Endothelial cell of umbilical vein (primary cell): ENCODE measurements at regions not wholly inside any gene's neighbourhood (a gene's known extent, or its start where the extent isn't known, plus 50 kb on each side); places are given as distances from the start of the nearest gene placed in this dataset.

ENCODE experiments used
- BruUV-seq: library from RNA; stranded (reverse); fragments of 400-500 nt; replicated peaks from 2 replicates; lab custom pipeline; 2021; lab: Mats Ljungman, UMichigan
- CTCF ChIA-PET: fragments of 300-600, 350-600 bp; sonication (Branson Sonifier 250); formaldehyde crosslinking; loops from one replicate; lab custom pipeline; 2021; ENCODE audit warnings: antibody characterized with exemption, inconsistent platforms; lab: Charles Lee
- POLR2A ChIA-PET: fragments of 300-600, 350-600 bp; sonication (Branson Sonifier 250); formaldehyde crosslinking; loops from one replicate; lab custom pipeline; 2021; ENCODE audit warnings: antibody characterized with exemption, inconsistent platforms; lab: Charles Lee
- DNase-seq: peaks from one replicate; pipeline ENCODE4 v3.0.0-alpha.2; 2011; ENCODE audit warnings: low read depth, low spot score
- FAIRE-seq: peaks from 2 replicates; lab custom pipeline; 2011; peaks lifted over from hg19 to GRCh38; lab: Jason Lieb, UNC
- H2AFZ ChIP-seq: 2 replicates; pipeline ENCODE4 v1.6.0; 2012; ENCODE audit warnings: low read depth, low read length, control low read depth, inconsistent platforms
- H3K27ac ChIP-seq: 2 replicates; pipeline ENCODE4 v1.5.1; 2011; ENCODE audit warnings: low read depth, mild to moderate bottlenecking, control low read depth, low read length, moderate library complexity; ENCODE audit not compliant: insufficient read depth
- H3K27me3 ChIP-seq, 2 experiments: 2 replicates each; pipeline versions ENCODE4 v1.6.0 to v1.6.1; 2011; ENCODE audit warnings: low read length in 2 of 2, mixed read lengths in 1 of 2; ENCODE audit not compliant: control insufficient read depth in 2 of 2, insufficient read depth in 2 of 2
- H3K36me3 ChIP-seq, 2 experiments: 2 replicates in 1 of 2; 3 replicates in 1 of 2; pipeline ENCODE4 v1.5.1; 2011; ENCODE audit warnings: low read length in 2 of 2, mild to moderate bottlenecking in 1 of 2, moderate library complexity in 1 of 2; ENCODE audit not compliant: control insufficient read depth in 2 of 2, insufficient read depth in 2 of 2; ENCODE audit errors: extremely low read depth in 1 of 2
- H3K4me1 ChIP-seq: 3 replicates; pipeline ENCODE4 v1.5.1; 2011; ENCODE audit warnings: mild to moderate bottlenecking, low read length; ENCODE audit not compliant: control insufficient read depth, insufficient read depth; ENCODE audit errors: extremely low read depth
- H3K4me2 ChIP-seq: 2 replicates; pipeline ENCODE4 v1.6.1; 2011; ENCODE audit warnings: low read length, control low read depth, mixed read lengths; ENCODE audit not compliant: insufficient read depth
- H3K4me3 ChIP-seq, 3 experiments: fragments of 200-600 bp in 1 of 3; sonication (generic), shearing (Covaris generic) in 1 of 3; replicated peaks in 1 of 3; 2 replicates each; pipeline ENCODE4 v1.5.1; 2011 to 2016; ENCODE audit warnings: control low read depth in 3 of 3, low read length in 3 of 3, mild to moderate bottlenecking in 2 of 3, inconsistent platforms in 1 of 3, low read depth in 1 of 3, moderate library complexity in 1 of 3; ENCODE audit not compliant: insufficient read depth in 1 of 3
- H3K79me2 ChIP-seq: 2 replicates; pipeline ENCODE4 v1.6.0; 2012; ENCODE audit warnings: low read length, inconsistent platforms; ENCODE audit not compliant: control insufficient read depth, insufficient read depth
- H3K9ac ChIP-seq: replicated peaks from 2 replicates; pipeline ENCODE3; 2011; ENCODE audit warnings: low read length, control low read depth; ENCODE audit not compliant: insufficient read depth; ENCODE audit errors: extremely low read depth
- H3K9me1 ChIP-seq: replicated peaks from 3 replicates; pipeline ENCODE4 v1.6.0; 2011; ENCODE audit warnings: mild to moderate bottlenecking, low read length; ENCODE audit not compliant: control insufficient read depth, insufficient read depth; ENCODE audit errors: extremely low read depth
- H3K9me3 ChIP-seq: replicated peaks from 2 replicates; pipeline ENCODE4 v1.5.1; 2012; ENCODE audit warnings: low read length, inconsistent platforms; ENCODE audit not compliant: control insufficient read depth, insufficient read depth
- H4K20me1 ChIP-seq: replicated peaks from 2 replicates; pipeline ENCODE3; 2011; ENCODE audit warnings: mild to moderate bottlenecking, low read length; ENCODE audit not compliant: control insufficient read depth, insufficient read depth; ENCODE audit errors: extremely low read depth
- CTCF ChIP-seq, 2 donors: IDR thresholded peaks; 1 replicate in 1 of 2; 2 replicates in 1 of 2; pipeline ENCODE4 v1.5.1; 2011; ENCODE audit warnings: low read length in 2 of 2, mild to moderate bottlenecking in 2 of 2, moderate library complexity in 2 of 2, control low read depth in 1 of 2, inconsistent platforms in 1 of 2, low read depth in 1 of 2; ENCODE audit not compliant: insufficient read depth in 1 of 2; ENCODE audit errors: extremely low read depth in 1 of 2
- EZH2 ChIP-seq: IDR thresholded peaks from 2 replicates; pipeline ENCODE4 v1.6.1; 2012; ENCODE audit warnings: borderline replicate concordance, low read depth, mild to moderate bottlenecking, moderate library complexity, low read length, inconsistent platforms; ENCODE audit not compliant: severe bottlenecking
- JUN ChIP-seq: IDR thresholded peaks from 2 replicates; pipeline ENCODE4 v1.6.1; 2011; ENCODE audit warnings: borderline replicate concordance, low read depth; ENCODE audit not compliant: insufficient read length, insufficient read depth
- dilution Hi-C: fragments of 300-500 bp; cut with MboI; formaldehyde crosslinking; loops from one replicate; pipeline ENCODE4 v1.15.0; 2019; ENCODE audit warnings: low sequenced_read_pairs; ENCODE audit not compliant: extremely low pct_ligation_motif_present
- intact Hi-C: fragments of 100-400 bp; cut with micrococcal nuclease; formaldehyde crosslinking; loops from one replicate; pipeline ENCODE4 v1.10.0; 2022
- TF ChIP-seq, protein P1 (sequence below): IDR thresholded peaks from 2 replicates; pipeline ENCODE4 v1.6.1; 2011; ENCODE audit not compliant: insufficient read depth, insufficient read length

DNA sequence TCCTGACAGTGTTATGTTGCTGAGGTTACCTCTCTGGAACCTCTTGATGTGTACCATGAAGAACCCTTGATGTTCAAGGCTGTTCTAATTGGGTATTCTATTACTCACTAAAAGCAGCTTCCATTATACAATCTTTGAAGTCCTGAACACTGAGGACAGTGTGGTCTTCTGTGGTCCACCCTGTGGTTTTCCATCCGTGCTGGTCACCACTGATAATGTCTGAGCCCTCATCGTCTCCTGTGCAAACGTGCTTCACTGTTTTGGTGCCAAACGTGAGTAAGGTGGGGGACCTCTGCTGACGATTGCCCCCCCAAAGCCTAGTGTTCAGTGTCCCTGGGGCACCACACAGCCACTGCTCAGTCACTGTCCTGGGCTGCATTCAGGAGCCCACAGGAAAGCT, 259.7 kb upstream of the ANKRD55 start:
- Histone ChIP-seq H3K36me3 (no peaks in the 10 kb centered on the region), H3K27me3 (peaks cover 6 to 23% of the 10 kb centered on the region in 2 experiments), H2AFZ (no peak overlapping the region), H3K4me2 (no peak overlapping the region), H3K9me3 (no peaks in the 10 kb centered on the region), H4K20me1 (no peaks in the 10 kb centered on the region), H3K27ac (no peak overlapping the region), H3K4me1 (no peaks in the 10 kb centered on the region), H3K9ac (no peak overlapping the region), H3K9me1 (no peaks in the 10 kb centered on the region), H3K4me3 (no peak overlapping the region), H3K79me2 (no peaks in the 10 kb centered on the region)
- dilution Hi-C loops (no loop called here), intact Hi-C loops (no loop called here)
- no TSS peak for BruUV-seq
- ChIA-PET CTCF (no interaction called here), POLR2A (no interaction called here)
- DNase-seq (no peak), FAIRE-seq (no peak)
- TF ChIP-seq JUN (no peak), CTCF (IDR thresholded peaks at IDR 0.05; ENCODE audit: extremely low read depth in 1 of 2, insufficient read depth in 1 of 2, low read depth in 1 of 2, low read length in 2 of 2) (no peak)
- TF ChIP-seq, protein P1, sequence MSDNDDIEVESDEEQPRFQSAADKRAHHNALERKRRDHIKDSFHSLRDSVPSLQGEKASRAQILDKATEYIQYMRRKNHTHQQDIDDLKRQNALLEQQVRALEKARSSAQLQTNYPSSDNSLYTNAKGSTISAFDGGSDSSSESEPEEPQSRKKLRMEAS, result no peak

- H3K9ac ChIP-seq, result no peak overlapping the region
- no peaks in the 10 kb centered on the region for H3K79me2 ChIP-seq
- TF ChIP-seq EZH2 (no peak), CTCF (IDR thresholded peaks at IDR 0.05; ENCODE audit: extremely low read depth in 1 of 2, insufficient read depth in 1 of 2, low read depth in 1 of 2, low read length in 2 of 2) (no peak)
- ChIA-PET POLR2A (interaction anchor here (0.5 kb wide), 1 partner anchor 513 kb away, joined by 3 read pairs; no protein-coding TSS in a partner anchor), CTCF (no interaction called here)
- peaks cover 6 to 16% of the 10 kb centered on the region in 2 experiments for H3K27me3 ChIP-seq
- H3K9me1 ChIP-seq, result no peaks in the 10 kb centered on the region
- H3K36me3 ChIP-seq, result no peaks in the 10 kb centered on the region
- H3K4me1 ChIP-seq, result no peaks in the 10 kb centered on the region
- H3K27ac ChIP-seq, result no peak overlapping the region
- intact Hi-C loops, result no loop called here
- dilution Hi-C loops, result no loop called here
- FAIRE-seq, result no peak
- no TSS peak for BruUV-seq
- H4K20me1 ChIP-seq, result no peaks in the 10 kb centered on the region
- no peak overlapping the region for H2AFZ ChIP-seq
- DNase-seq, result no peak
- no peak overlapping the region for H3K4me3 ChIP-seq
- H3K9me3 ChIP-seq, result no peaks in the 10 kb centered on the region
- no peak overlapping the region for H3K4me2 ChIP-seq
Measured at GRCh38 chr5:56490971-56491468, 257.9 kb upstream of the ANKRD55 start.
